HCT116 (cell line): ENCODE measurements at regions not wholly inside any gene's neighbourhood (a gene's known extent, or its start where the extent isn't known, plus 50 kb on each side); places are given as distances from the start of the nearest gene placed in this dataset.

Source experiments
- ATAC-seq: fragments of 200-7000 bp; cut with Tn5 transposase; 2 replicates; pipeline ENCODE4 v1.9.1; 2020; ENCODE audit warnings: mild to moderate bottlenecking, moderate library complexity
- BruUV-seq: library from RNA; stranded (reverse); fragments of 400-500 nt; replicated peaks from 2 replicates; lab custom pipeline; 2021; lab: Mats Ljungman, UMichigan
- CTCF ChIA-PET: fragments of 300-600 bp; sonication (Branson Sonifier 250); formaldehyde crosslinking; loops from one replicate; lab custom pipeline; 2021; ENCODE audit warnings: antibody characterized with exemption; lab: Charles Lee
- POLR2A ChIA-PET: fragments of 300-600, 350-600 bp; sonication (Branson Sonifier 250); formaldehyde crosslinking; loops from one replicate; lab custom pipeline; 2021; ENCODE audit warnings: antibody characterized with exemption; lab: Charles Lee
- RAD21 ChIA-PET, 2 experiments: fragments of 300-600 bp; sonication (Branson Sonifier 250); formaldehyde crosslinking; loops; one replicate each; lab custom pipeline; 2023; ENCODE audit warnings: low total read pairs in 2 of 2; ENCODE audit not compliant: uncharacterized antibody in 2 of 2, unreplicated experiment in 2 of 2, low non-redundant PET in 1 of 2; lab: Charles Lee
- DNase-seq: peaks from one replicate; pipeline ENCODE4 v3.0.0-alpha.2; 2010; ENCODE audit warnings: low read depth, low spot score
- H2AFZ ChIP-seq: fragments of 200-600 bp; shearing (Covaris generic), sonication (generic); 2 replicates; pipeline ENCODE4 v1.6.1; 2017; ENCODE audit warnings: low read depth, mixed run types, mixed read lengths, antibody characterized with exemption, low read length; ENCODE audit not compliant: poor library complexity, severe bottlenecking
- H3K27ac ChIP-seq: 2 replicates; pipeline ENCODE4 v1.5.1; 2012; ENCODE audit warnings: low read depth, low read length
- H3K27me3 ChIP-seq: fragments of 200-600 bp; sonication (generic); 2 replicates; pipeline ENCODE4 v1.6.1; 2016; ENCODE audit warnings: mixed run types, low read length, mixed read lengths; ENCODE audit not compliant: insufficient read depth
- H3K36me3 ChIP-seq, 2 experiments: fragments of 200-500 bp in 1 of 2; fragments of 200-600 bp in 1 of 2; sonication (Bioruptor generic) in 1 of 2; sonication (generic) in 1 of 2; 2 replicates each; pipeline versions ENCODE4 v1.5.1 to v1.6.1; 2014 to 2016; ENCODE audit warnings: low read length in 2 of 2, inconsistent platforms in 1 of 2, mixed read lengths in 1 of 2, mixed run types in 1 of 2; ENCODE audit not compliant: insufficient read depth in 2 of 2, control insufficient read depth in 1 of 2
- H3K4me1 ChIP-seq, 2 experiments: fragments of 200-600 bp in 1 of 2; sonication (generic) in 1 of 2; 2 replicates each; pipeline versions ENCODE4 v1.5.1 to v1.6.1; 2012 to 2017; ENCODE audit warnings: low read length in 2 of 2, inconsistent platforms in 1 of 2, mild to moderate bottlenecking in 1 of 2, mixed read lengths in 1 of 2, mixed run types in 1 of 2, moderate library complexity in 1 of 2; ENCODE audit not compliant: insufficient read depth in 2 of 2, control insufficient read depth in 1 of 2
- H3K4me2 ChIP-seq: fragments of 200-600 bp; sonication (generic); 2 replicates; pipeline ENCODE4 v1.6.1; 2017; ENCODE audit warnings: mixed run types, low read length, mixed read lengths
- H3K4me3 ChIP-seq, 2 experiments: fragments of 200-600 bp in 1 of 2; sonication (generic) in 1 of 2; replicated peaks in 1 of 2; 2 replicates each; pipeline ENCODE4 v1.5.1; 2011 to 2016; ENCODE audit warnings: low read length in 2 of 2, control low read depth in 1 of 2, low read depth in 1 of 2, mild to moderate bottlenecking in 1 of 2, mixed read lengths in 1 of 2, mixed run types in 1 of 2
- H3K79me2 ChIP-seq: fragments of 200-600 bp; sonication (generic); 2 replicates; pipeline ENCODE4 v1.6.1; 2017; ENCODE audit warnings: mild to moderate bottlenecking, mixed run types, low read length, moderate library complexity, mixed read lengths; ENCODE audit not compliant: insufficient read depth
- H3K9ac ChIP-seq: fragments of 200-600 bp; sonication (generic); 2 replicates; pipeline ENCODE4 v1.6.1; 2016; ENCODE audit warnings: low read length, mixed read lengths
- H3K9me2 ChIP-seq: fragments of 200-600 bp; sonication (generic), shearing (Covaris generic); 2 replicates; pipeline ENCODE4 v1.6.1; 2017; ENCODE audit warnings: mixed run types, mild to moderate bottlenecking, moderate library complexity; ENCODE audit not compliant: insufficient read depth
- H3K9me3 ChIP-seq, 2 experiments: fragments of 200-500 bp in 1 of 2; fragments of 200-600 bp in 1 of 2; sonication (Bioruptor generic) in 1 of 2; sonication (generic) in 1 of 2; 2 replicates each; pipeline ENCODE4 v1.6.1; 2014 to 2017; ENCODE audit warnings: low read length in 2 of 2, mixed read lengths in 2 of 2, inconsistent platforms in 1 of 2, low read depth in 1 of 2, mild to moderate bottlenecking in 1 of 2, mixed run types in 1 of 2, moderate library complexity in 1 of 2; ENCODE audit not compliant: control insufficient read depth in 1 of 2, insufficient read depth in 1 of 2
- H4K20me1 ChIP-seq: fragments of 200-600 bp; sonication (generic), shearing (Covaris generic); 2 replicates; pipeline ENCODE4 v1.6.1; 2017; ENCODE audit warnings: mixed run types, mild to moderate bottlenecking, moderate library complexity; ENCODE audit not compliant: insufficient read depth
- CTCF ChIP-seq, 3 experiments: fragments of 200-600 bp in 1 of 3; sonication (generic) in 1 of 3; IDR thresholded peaks in 2 of 3; conservative IDR thresholded peaks in 1 of 3; 2 replicates each; pipeline ENCODE4 v1.5.1; 2012 to 2017; ENCODE audit warnings: low read depth in 2 of 3, low read length in 2 of 3, antibody characterized with exemption in 1 of 3, borderline replicate concordance in 1 of 3, control low read depth in 1 of 3, mild to moderate bottlenecking in 1 of 3, mixed read lengths in 1 of 3, mixed run types in 1 of 3, moderate library complexity in 1 of 3; ENCODE audit not compliant: insufficient read depth in 1 of 3
- ELF1 ChIP-seq: IDR thresholded peaks from 2 replicates; pipeline ENCODE4 v1.6.1; 2012; ENCODE audit warnings: low read depth, borderline replicate concordance
- REST ChIP-seq: IDR thresholded peaks from 2 replicates; pipeline ENCODE4 v1.6.1; 2012; ENCODE audit warnings: low read depth
- SIN3A ChIP-seq: IDR thresholded peaks from 2 replicates; pipeline ENCODE4 v1.6.1; 2012; ENCODE audit warnings: low read depth
- YY1 ChIP-seq: IDR thresholded peaks from 2 replicates; pipeline ENCODE4 v1.6.1; 2011; ENCODE audit warnings: low read length, low read depth, moderate library complexity, mild to moderate bottlenecking; ENCODE audit not compliant: insufficient replicate concordance; ENCODE audit errors: extremely low read depth
- ZBTB33 ChIP-seq: IDR thresholded peaks from 2 replicates; pipeline ENCODE4 v1.6.1; 2011; ENCODE audit warnings: mild to moderate bottlenecking, low read length, moderate library complexity; ENCODE audit not compliant: insufficient replicate concordance; ENCODE audit errors: extremely low read depth
- ZFX ChIP-seq: fragments of 450-650 bp; IDR thresholded peaks from 2 replicates; pipeline ENCODE4 v1.6.1; 2017
- intact Hi-C: fragments of 100-400 bp; cut with micrococcal nuclease; formaldehyde crosslinking; loops from 2 replicates; pipeline ENCODE4 v1.10.0; 2022

- ChIA-PET RAD21 (no interaction called here), POLR2A (no interaction called here), CTCF (no interaction called here)
- peaks cover 0 to 7% of the 10 kb centered on the region in 2 experiments; a peak in 1 of 4 replicates for H3K4me1 ChIP-seq
- TF ChIP-seq CTCF (IDR thresholded peaks at IDR 0.05 in 2 of 3, conservative IDR thresholded peaks at IDR 0.05 in 1 of 3; ENCODE audit: borderline replicate concordance in 1 of 3, insufficient read depth in 1 of 3, low read depth in 2 of 3, low read length in 2 of 3) (no peak), REST (no peak), YY1 (no peak), ZFX (no peak), SIN3A (no peak), ELF1 (no peak), ZBTB33 (no peak)
- H3K9me2 ChIP-seq: no peaks in the 10 kb centered on the region
- H3K79me2 ChIP-seq: no peaks in the 10 kb centered on the region
- H3K4me3 ChIP-seq: no peak overlapping the region
- no peak overlapping the region for H3K27ac ChIP-seq
- intact Hi-C loops: no loop called here
- no peak overlapping the region for H2AFZ ChIP-seq
- H4K20me1 ChIP-seq: no peaks in the 10 kb centered on the region
- no peaks in the 10 kb centered on the region for H3K9me3 ChIP-seq
- H3K27me3 ChIP-seq: 0 out of 2 replicates have a peak, but pooled peaks cover 12% of the 10 kb centered on the region
- DNase-seq (no peak), ATAC-seq (no peak)
- no peak overlapping the region for H3K9ac ChIP-seq
- no peaks in the 10 kb centered on the region for H3K36me3 ChIP-seq
- BruUV-seq: no TSS peak
- H3K4me2 ChIP-seq: no peak overlapping the region
Measured at GRCh38 chr4:108449129-108449528, 171.2 kb upstream of the RPL34 start.
